ENCODE measurements at regions not wholly inside any gene's neighbourhood (a gene's known extent, or its start where the extent isn't known, plus 50 kb on each side); places are given as distances from the start of the nearest gene placed in this dataset.
"Not testable (repeated sequence)": the region's sequence is repeated elsewhere in the genome, so short reads cannot be mapped to it uniquely, and the experiment has no call there.

DNA sequence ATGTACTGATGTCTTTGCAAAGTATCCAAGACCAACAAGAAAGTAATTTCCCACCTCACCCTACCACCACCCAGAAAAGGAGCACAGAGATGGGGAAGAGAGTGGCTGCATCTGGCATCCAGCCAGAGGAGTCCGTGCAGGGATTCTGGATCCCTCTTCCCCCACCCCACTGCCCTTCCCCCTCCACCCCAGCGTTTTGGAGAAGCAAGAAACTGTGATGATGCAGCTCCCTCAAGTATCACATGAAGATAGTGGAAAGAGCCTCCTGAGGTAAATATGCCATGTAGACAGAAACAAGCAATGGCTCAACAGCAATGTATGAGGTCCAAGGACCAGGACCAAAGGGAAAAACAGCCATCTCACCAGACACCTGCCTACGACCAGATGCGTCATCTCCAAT lies 153.8 kb downstream of the DEPDC1B start:
- DNase-seq (ENCODE audit: low spot score): no peak

DNA sequence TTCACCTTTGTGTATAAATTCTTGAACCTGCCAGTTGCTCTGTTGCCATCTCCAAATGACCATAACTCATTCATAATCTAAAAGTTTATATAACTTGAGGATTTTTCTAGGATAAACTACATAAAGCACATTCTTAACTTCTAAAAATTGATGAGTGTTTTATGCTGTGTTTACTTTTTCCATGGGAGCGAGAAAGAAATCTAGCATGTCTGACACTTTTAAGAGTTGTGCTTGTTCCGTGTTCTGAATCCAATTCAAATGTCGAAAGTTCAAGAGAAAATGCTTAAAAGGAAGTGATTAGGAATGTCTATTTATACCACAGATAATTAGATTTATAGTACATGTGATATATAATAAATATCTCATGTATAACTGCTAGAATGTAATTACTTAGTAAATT lies 154.4 kb downstream of the DEPDC1B start:
- DNase-seq (ENCODE audit: low spot score): no peak

DNA sequence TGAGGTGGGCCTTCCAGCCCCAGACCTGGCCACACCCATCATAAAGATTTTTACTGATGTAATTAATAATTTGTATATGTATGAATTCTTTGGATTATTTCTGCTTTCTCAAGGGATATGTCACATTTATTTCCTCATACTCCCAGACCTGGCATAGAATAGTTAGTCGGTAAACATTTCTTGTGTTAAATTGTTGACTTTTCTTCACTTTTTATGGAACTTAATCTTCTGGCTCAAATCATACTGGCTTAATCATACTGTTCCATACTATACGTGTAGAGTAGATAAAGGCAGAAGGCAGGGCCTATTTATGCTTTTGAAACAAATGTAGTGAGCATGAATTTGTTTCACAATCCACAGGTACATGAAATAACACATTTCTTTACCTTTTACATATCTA lies 155.8 kb downstream of the DEPDC1B start:
- no peak for DNase-seq (ENCODE audit: low spot score)

DNA sequence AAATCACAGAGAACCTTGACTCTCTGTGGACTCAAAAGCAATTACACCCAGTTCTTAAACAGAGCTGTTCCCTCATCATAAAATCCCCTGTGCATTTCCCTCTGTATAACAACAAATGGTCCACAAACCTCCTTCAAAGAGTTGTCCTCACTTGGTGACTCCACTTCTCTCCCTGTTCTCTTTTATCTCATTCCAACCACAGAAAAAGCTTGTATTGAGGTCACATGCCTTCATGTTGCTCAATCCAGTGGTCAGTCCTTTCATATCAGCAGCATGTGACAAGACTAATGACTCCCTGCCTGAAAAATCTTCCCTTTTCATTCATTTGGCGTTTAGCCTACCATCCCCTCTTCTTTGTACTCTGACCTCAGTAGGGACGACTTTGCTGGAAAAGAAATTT lies 158.0 kb downstream of the DEPDC1B start:
- DNase-seq (ENCODE audit: low spot score): peak; percentile 12

DNA sequence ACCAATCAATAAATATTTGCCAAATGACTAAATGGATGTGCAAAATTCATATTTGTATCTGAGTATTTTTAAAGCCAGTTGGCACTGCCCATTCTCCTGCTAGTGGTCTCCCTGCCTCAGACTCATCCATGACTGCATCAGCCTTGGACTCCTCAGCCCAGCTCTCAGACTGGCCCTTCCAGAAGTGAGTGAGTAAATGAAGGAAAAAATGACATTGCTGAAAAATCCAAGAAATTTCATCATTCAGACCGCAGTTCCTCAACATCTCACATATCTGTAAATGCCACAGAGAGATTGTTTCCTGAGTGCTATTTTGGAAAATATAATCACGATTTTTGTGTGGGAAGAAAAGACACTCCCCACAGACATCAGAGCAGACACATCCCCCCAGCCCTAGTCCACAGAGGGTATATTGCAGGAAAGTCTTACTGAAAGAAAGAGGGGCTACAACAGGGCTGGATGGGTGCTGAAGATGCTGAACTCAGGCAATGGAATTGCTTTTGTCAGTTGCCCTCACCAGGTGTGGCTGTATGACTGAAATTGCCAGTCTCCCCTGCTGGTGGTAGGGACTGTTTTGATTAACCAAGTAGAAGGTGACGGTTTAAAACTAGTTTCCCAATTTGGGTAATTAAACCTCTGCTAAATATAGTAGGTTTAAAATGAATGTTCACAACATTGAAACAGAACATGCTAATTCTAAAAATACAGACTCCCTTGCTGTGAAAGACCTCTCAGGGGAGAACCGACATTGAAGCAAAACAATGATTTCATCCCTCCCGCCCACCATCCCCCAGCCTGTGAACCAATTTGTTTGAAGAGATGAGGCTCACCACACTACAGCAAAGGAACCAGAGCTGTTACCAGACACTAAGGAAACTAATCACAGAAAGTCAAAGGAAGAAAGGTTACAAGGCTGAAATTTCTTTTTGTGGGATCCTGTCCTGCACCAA lies 158.8 kb downstream of the DEPDC1B start:
- DNase-seq (ENCODE audit: low spot score): no peak

DNA sequence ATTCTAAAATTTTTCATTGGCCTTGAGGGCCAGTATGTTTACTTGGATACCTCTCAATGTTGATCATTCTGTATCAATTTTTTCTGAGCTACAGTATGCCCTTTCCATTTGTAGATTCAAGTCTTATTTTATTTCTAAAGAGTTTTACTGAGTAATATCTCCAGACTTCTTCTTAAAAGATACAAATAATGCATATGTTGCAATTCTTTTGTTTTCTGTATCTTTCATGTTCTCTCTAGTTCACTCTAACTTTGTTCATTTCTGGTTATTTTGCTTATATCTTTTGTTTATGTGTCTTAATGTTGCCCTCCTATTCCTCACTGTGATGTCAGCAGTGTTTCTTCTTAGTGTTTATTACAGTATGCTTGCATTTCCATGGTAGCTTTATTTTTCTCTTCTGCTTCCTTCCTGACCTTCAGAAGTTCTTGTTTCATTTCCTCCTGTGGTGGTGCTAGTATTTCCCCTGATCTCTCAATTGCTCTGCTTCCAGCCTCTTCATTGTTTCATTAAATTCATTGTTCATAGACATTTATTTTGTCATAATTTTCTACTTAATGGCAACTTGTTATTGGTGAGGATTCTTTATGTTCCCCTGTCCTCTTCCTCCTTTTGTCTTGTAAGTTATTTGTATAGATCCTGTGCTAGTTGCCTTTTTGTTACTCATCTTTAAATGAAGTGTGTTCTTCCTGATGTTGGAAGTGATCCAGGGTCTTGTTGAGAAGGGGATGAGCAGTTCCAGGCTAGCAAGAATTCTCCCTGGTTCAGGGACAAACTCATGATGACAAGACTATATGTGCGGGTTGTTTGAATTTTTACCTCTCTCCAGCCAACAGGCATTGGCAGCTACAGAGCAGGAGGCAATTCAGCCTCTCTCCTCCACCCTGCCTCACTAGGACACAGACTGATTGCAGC lies 160.8 kb downstream of the DEPDC1B start:
- no peak for DNase-seq (ENCODE audit: low spot score)

DNA sequence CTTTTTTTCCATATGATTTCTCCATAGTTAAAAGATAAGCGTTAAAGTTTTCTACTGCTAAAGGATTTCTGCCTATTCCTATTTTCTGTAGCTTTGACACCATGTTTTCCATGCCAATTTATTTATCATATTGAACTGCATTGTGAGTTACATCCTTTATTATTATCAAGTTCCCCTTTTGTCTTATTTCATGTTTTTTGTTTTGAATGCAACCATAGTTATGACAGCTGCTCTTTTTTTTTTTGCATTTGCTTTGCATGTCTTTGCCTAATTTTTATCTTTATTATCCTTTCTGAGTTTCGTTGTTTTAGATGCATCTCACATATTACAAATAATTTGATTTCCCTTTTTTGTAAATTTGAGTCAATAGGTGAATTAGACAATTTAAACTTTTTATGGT lies 161.5 kb downstream of the DEPDC1B start:
- DNase-seq (ENCODE audit: low spot score): no peak

DNA sequence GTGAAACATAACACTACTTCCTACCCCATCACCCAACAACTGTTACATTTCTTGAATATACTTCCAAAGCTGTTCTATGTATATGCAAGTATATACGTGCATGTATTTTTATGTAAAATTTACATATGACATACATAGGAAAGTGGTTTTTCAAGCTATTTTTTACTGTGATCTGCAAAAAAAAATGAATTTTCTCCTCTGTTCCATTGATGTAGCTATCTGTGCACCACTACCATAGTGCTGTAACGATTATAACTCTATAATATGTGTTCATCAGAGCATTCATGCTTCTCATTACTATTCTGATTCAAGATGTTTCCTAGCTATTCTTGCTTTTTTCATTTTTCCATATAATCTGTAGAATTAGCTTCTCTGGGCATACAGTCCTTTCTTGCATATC lies 164.0 kb downstream of the DEPDC1B start:
- no peak for DNase-seq (ENCODE audit: low spot score)

DNA sequence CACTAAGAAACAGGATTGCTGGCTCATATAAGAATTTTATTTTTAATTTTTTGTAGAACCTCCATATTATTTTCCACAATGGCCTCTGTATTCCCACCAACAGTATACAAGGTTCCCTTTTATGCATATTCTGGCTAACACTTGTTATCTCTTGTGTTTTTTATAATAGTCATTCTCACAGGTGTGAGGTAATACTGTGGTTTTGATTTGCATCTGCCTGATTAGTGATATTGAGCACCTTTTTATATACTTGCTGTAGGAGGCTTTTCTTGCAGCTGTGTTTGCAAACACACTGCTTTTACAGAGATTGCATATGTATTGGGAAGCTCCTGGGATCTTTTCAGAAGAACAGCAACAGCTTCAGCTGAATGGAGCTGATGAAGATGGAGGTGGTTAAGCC lies 164.8 kb downstream of the DEPDC1B start:
- DNase-seq (ENCODE audit: low spot score): no peak

DNA sequence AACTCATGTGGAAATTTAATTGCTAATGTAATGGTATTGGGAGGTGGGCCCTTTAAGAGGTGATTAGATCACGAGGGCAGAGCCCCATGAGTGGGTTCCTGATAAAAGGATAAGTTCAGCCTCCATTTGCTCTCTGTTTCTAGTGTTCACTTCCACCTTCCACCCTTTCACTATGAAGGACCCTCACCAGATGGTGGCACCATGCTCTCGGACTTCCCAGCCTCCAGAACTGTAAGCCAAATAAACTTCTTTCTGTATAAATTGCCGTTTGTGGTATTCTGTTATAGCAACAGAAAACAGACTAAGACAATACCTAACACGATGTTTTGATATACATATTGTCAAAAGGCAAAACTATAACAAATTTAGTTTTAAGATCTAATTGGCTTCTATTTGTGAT lies 166.2 kb downstream of the DEPDC1B start:
- no peak for DNase-seq (ENCODE audit: low spot score)

DNA sequence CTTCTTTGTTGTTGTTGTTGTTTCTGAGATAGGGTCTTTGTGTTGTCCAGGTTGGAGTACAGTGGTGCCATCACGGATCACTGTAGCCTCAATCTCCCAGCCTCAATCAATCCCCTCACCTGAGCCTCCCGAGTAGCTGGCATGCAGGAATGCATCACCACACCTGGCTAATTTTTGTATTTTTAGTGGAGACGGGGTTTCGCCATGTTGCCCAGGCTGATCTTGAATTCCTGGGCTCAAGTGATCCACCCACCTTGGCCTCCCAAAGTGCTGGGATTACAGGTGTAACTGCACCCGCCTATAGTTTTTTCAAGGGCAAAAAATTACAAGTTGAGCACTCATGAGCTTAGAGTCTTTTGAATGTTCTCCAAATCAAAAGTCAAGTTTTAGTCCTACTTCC lies 167.2 kb downstream of the DEPDC1B start:
- not testable (repeated sequence) for DNase-seq (ENCODE audit: low spot score)

DNA sequence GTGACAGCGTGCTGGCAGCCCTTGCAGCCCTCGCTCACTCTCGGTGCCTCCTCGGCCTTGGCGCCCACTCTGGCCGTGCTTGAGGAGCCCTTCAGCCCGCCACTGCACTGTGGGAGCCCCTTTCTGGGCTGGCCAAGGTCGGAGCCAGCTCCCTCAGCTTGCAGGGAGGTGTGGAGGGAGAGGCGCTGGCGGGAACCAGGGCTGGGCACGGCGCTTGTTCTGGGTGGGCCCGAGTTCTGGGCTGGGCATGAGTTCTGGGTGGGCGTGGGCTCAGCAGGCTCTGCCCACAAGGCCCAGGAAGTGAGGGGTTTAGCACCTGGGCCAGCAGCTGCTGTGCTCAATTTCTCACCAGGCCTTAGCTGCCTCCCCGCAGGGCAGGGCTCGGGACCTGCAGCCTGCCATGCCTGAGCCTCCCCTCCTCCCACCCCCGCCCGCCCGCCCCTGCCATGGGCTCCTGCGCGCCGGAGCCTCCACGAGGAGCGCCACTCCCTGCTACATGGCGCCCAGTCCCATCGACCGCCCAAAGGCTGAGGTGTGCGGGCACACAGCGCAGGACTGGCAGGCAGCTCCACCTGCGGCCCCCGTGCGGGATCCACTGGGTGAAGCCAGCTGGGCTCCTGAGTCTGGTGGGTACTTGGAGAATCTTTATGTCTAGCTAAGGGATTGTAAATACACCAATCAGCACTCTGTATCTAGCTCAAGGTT lies 169.7 kb downstream of the DEPDC1B start:
- not testable (repeated sequence) for DNase-seq (ENCODE audit: low spot score)

DNA sequence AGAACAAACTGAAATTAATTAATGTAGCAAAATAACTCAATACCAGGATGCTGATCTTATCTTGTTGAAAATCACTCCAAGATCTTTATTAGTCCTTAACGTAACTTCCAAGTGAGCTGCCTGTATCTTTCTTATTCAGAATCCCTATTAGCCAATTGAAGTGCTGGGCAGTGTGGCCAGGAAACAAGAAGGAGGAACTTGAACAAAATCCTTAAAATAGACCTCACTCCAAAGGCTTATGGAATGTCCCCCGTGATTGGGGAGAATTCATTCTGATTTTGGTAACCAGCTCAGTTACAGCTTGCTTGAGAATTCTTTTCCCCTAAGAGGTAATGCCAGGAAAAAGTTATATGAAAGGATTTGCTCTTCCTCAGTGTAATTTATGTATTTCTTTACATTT lies 171.0 kb downstream of the DEPDC1B start:
- DNase-seq (ENCODE audit: low spot score): no peak

DNA sequence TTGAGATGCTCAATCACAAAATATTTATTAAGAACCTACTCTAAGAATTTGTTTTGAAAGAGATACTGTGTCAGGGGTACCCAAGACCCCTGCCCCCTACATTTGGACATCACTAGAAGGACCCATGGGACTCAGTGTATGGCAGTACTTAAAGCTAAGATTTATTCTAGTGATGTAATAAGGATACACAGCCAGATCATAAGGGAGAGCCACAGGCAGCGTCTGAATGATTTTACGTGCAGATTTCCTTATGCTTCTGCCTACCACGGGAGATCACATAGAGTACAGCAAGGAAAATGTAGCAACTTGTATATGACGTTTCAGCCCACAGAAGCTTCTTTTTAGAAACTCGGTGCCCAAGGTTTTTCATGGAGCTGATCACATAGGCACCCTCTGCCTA lies 172.9 kb downstream of the DEPDC1B start:
- DNase-seq (ENCODE audit: low spot score): no peak

DNA sequence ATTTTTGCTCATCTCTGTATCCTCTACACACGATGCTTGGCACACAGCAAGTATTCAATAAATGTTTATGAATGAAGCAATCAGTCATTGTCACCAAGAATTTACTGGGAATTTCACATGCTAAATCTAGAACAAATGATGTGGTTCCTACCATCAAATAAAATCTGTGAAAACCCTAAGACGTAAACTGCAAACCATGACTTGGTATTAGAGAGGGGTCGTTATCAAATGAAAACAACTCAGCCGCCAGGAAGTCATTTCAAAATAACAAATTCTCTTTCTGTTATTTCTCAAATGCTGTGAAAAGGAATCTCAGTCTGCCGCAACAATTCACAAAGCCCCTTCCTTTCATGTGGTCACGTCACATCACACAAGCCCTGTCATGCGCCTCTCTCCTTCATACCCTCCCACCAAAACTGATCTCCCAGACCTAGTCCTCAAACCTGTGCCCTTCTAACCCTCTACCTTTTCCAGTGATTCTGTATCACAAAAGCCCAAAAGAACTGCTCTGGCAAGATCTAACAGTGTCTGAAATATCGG lies 173.6 kb downstream of the DEPDC1B start:
- no peak for DNase-seq (ENCODE audit: low spot score)

DNA sequence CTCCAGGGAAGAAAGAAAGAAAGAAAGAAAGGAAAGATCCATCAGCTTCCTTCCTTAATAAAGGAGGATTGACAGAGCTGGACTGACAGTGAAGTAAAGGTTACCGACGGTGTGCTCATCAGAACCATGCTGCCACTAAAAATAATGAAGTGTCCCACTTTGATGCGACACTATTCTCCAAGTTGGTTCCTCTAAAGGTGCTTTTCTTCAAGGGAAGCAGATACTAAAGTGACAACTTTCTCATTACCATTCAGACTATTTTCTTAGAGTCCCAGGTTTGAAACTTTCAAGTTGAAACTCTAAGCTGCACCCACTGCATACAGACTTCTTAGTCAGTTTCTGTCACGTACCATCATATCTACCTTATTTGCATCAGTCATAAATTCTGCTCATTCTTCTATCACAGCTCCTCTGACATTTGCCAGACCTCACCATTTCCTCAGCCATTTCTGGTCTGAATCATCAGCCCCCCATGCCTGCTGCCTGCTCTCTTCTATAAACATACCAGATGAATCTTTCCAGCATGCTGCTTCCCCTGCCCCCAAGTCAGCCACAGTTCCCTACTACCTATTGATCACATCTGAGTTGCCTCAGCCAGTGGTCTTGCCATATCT lies 177.6 kb downstream of the DEPDC1B start:
- peak; percentile 12 for DNase-seq (ENCODE audit: low spot score)

DNA sequence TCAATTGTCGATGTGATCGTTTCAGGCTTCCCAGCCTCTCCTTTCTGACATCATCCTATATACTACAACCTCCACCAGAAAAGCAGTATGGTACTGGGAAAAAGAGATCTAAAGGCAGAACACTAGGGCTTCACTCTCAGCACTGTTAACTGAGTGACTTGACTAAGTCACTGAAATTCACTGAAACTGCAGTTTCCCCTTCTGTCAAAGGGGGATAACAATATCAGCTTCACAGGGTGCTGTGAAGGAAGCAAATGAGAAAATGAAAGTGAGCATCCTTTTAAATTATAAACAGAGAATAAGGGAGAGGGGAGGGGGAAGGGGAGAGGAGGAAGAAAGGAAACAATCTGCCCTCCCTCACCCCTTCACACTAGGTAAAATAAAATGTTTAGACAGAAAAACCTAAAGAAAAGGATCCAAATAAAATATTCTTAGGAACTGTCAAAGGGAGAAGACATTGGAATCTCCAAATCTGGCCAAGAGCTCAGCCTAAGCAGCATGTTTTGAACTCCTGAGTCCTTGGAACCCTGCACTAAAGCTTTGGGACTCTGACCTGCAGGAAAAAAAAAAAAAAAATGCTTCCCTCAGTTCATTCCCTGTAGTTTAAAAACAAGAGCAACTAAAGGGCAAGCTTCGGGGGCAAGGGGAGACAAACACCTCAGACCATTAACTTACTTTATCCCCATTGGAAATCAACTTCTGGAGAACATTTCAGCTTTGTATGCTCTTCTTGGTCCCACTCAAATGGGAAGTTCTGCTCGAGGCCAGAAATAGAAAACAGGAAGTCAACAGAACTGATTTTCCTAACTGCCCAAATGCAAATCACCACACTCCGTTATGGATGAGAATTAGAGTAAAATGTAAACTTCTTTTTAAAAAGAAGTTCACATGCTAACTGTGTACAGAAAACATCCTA lies 178.3 kb downstream of the DEPDC1B start:
- no peak for DNase-seq (ENCODE audit: low spot score)

DNA sequence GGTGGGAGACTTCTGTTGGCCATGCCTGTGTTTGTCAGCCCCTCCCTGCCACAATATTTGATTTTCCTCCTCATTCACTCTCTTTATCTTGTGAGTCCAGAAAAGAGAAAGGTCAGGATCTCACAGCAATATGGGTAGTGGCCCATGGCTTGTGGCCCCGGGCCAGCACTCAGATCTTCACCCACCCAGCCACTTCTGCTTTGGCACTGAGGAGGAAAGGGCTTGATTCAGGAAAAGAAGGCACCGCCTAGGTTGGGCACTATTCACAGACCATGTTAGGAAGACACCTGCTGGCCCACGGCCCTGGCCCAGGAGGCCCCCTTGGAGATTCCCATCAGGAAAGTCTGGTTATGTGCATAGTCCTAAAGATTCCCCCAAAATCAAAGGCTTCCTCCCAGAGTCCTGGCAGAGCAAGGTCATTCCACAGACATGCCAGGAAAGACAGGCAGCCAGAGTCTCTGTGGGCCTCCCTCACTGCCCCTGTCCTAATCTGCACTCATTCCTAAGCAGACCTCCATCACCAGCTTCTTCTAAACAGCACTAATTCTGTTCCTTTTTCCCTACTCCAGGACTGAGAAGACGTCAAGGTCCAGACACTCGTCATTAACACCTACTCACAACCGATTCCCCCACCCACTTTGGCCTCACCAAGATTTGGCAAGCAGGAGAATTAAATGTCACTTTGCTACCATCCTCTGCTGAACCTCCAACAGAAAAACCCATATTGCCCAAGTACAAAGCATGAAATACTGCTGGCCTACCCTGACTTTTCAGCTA lies 179.3 kb downstream of the DEPDC1B start:
- DNase-seq (ENCODE audit: low spot score): no peak

DNA sequence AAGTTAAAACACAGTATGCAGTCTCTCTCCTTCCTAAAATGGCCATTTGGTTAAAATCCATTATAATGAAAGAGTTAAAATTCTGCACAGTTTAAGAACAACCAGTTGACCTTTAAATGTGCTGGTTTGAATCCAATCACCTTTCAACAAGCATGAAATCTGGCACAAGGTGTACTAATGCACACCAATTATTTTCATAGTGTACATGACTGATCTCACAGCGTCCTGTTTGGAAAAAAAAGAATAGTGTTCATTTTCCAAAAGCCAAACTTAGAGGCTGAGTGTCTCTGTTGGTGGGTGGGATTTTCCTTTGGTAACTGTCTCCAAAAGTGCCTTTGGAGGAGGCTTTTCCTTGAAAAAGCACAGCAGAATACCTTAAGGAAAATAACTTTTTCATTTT lies 180.6 kb downstream of the DEPDC1B start:
- no peak for DNase-seq (ENCODE audit: low spot score)

DNA sequence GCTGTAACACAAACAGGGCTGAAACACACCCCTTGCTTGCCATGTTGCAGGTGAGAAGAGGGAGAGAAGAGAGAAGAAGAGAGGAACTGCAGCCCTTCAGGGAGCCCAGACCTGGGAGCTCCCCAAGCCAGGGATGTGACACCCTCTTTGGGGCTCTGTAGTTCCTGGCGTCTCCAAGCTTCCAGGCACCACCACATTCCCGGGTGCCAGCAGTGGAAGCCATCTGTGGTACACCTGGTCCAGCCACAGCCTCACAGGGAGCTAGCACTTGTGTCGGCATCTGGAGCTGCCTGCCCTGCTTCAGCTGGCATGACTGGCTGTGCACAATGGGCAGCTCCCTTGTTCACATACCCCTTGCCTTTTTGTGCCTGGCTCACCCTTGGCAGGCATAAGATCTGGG lies 182.1 kb downstream of the DEPDC1B start:
- no peak for DNase-seq (ENCODE audit: low spot score)
